ENCODE measurements at regions not wholly inside any gene's neighbourhood (a gene's known extent, or its start where the extent isn't known, plus 50 kb on each side); places are given as distances from the start of the nearest gene placed in this dataset.

DNA sequence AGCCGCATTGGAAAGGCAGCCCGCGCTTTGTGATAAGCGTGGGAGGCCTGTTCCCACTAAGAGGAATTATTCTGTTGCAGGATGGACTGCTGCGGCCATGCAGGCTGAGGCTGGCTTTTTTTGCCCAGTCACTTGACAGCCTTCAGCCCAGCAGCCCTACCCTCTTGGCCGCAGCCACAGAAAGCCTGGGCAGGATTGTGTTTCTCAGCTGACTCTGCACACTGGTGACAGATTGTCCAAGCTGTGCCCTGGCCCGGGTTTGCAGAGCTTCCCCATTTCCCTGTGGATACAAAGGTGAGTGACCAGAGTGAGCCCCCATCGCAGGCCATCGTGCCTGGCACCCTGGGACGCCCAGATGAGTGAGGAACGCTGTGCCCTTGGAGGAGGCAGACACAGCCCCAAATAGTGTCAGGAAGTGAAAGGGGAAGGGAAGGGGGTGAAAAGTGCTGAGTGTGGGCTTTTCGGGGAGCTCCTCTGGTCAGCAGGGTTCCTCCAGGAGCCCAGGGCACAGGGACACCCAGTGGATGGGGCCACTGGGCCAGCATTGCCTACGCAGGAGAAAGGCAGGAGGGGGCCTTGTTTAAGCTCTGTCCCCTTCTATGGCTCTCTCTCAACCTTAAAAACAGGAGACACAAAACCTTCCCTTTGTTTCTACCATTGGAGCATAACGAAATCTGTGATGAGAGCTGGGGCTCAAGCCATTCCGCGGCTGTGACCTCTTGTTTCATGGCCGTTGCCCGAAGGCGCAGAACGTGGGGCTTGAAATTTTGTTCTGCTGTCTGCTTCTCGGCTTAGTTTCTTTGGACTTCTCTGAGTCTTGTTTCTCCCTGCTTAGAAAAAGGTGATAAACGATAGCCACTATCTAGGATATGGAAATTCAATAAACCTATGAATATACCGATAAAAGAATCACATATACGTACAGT, 91.5 kb upstream of the MEF2A start:
- FAIRE-seq: peak; percentile 31
- TF ChIP-seq SPI1 (IDR thresholded peaks at IDR 0.05; ENCODE audit: low read depth, low read length) (peak; percentile 29; the same call in 1 of the 2 replicates), PAX5 (IDR thresholded peaks at IDR 0.05; ENCODE audit: insufficient read depth, low read length, severe bottlenecking) (no peak)
- DNase-seq (ENCODE audit: insufficient read length, low spot score): no peak

DNA sequence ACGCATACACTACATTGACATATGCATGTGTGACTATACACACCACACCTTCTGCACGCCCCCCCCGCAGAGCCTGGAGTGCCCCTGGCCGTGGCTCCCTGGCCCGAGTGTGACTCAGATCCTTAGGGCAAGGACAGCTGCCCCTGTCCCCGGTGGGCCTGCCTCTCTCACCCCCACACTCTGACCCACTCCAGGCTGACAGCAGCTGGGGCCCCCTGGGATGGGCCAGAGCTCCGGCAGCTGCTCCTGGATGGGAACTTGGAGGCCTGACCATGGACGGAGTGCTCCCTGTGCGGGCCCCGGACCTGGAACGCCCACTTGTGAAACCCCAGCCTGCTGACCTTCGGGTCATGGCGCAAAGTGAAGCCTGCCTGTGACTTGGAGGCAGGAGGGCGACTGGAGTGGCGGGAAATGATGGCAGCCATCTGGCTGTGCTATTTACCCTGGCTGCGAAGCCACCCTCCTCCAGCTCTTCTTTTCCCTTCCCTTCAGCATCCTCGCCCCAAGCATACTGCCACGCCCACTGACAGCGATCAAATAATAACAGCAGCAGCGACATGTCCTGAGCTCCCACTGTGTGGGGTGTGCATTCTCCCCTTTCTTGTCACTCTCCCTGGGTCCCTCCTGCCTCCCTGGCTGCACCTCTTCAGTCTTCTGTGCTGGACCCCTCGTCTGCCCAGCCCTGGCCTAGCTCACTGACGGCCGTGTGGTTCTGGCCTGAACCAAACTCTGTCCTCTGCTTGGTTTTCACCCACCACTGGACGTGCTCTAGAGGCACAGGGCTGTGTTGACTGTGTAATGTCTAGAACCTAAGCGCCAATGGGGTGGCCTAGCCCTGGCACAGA, 90.7 kb upstream of the MEF2A start:
- FAIRE-seq (no peak), DNase-seq (ENCODE audit: insufficient read length, low spot score) (no peak)
- no peak for TF ChIP-seq POLR2A (IDR thresholded peaks at IDR 0.05; ENCODE audit: low read depth, low read length)
- no peak for TF ChIP-seq SPI1 (IDR thresholded peaks at IDR 0.05; ENCODE audit: low read depth, low read length)
- no peak for TF ChIP-seq POU2F2 (IDR thresholded peaks at IDR 0.05; ENCODE audit: low read depth, low read length)
- TF ChIP-seq PAX5 (IDR thresholded peaks at IDR 0.05; ENCODE audit: insufficient read depth, low read length, severe bottlenecking): no peak
- TF ChIP-seq POLR2AphosphoS5 (IDR thresholded peaks at IDR 0.05; ENCODE audit: low read depth, low read length): no peak
- TF ChIP-seq TAF1 (IDR thresholded peaks at IDR 0.05; ENCODE audit: low read depth, low read length): no peak

DNA sequence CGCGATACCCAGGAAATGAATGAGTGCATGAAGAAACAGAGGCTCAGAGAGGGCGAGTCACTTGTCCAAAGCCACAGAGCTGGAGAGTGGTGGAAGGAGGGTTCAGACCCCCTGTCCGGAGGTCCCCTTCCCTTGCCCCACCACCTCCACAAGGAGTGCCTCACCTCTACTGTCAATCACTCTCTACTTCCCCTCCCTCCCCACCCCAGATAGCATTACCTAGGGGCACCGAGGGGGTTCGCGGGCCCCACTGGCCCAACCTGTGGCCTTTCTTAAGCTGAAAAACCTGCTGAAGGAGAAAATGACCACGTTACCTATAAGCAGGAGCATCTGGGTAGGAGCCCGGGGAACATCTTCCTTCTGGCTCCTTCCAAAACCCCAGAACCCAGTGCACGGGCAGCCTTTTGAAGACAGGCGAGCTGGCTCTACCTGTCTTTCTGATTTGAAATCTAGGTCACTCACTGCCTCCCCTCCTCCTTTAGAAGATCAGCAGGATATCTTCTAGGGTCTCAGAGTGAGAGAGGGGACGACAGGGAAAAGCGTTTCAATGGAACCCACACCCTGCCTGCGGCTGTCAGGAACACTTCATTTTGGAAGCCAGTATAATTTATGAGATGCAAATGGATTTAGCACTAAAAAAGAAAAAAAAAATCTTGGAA, 89.9 kb upstream of the MEF2A start:
- no peak for FAIRE-seq
- no peak for DNase-seq (ENCODE audit: insufficient read length, low spot score)
- TF ChIP-seq POLR2AphosphoS5 (IDR thresholded peaks at IDR 0.05; ENCODE audit: low read depth, low read length) (no peak), POLR2A (IDR thresholded peaks at IDR 0.05; ENCODE audit: low read depth, low read length) (no peak), SPI1 (IDR thresholded peaks at IDR 0.05; ENCODE audit: low read depth, low read length) (no peak), PAX5 (IDR thresholded peaks at IDR 0.05; ENCODE audit: insufficient read depth, low read length, severe bottlenecking) (no peak), POU2F2 (IDR thresholded peaks at IDR 0.05; ENCODE audit: low read depth, low read length) (no peak), TAF1 (IDR thresholded peaks at IDR 0.05; ENCODE audit: low read depth, low read length) (no peak)

DNA sequence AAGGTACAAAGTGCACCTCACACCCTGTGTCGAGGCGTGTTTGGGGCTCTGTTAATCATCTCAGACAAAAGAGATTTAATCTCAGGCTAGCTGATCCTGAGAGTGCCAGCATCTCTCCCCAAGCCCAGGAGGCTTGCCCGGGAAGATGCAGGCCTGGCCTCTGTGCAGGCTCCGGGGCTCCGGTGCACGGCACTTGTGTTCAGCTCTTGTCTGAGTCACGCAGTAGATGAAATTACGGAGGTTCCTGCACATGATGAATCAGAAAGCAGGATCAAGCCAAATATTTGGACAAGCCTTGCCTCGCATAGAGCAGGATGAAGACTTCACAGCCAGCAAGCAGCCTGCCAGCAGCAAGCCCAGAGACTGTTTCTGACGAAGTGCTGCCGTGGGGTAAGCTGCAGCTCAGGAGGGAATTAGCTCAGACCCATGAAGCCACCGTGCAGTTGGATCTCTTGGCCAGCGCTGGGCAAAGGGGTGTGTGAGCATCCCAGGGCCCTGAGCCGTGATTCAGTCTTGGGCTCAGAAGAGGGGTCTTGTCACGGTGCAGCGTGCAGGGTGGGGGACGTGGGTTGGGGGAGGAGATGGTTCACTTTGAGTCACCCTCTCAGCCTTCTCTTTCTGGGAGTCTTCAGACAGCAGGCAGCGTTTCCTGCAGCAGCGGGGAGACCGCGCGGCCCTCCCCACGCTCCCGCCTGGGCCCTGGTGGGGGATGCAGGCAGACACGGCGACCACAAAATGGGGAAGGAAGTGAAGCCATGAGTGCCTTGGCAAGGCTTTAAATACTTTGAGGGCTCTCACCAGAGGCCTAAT, 89.2 kb upstream of the MEF2A start:
- FAIRE-seq (peak; percentile 89), DNase-seq (ENCODE audit: insufficient read length, low spot score) (peak; percentile 45)

DNA sequence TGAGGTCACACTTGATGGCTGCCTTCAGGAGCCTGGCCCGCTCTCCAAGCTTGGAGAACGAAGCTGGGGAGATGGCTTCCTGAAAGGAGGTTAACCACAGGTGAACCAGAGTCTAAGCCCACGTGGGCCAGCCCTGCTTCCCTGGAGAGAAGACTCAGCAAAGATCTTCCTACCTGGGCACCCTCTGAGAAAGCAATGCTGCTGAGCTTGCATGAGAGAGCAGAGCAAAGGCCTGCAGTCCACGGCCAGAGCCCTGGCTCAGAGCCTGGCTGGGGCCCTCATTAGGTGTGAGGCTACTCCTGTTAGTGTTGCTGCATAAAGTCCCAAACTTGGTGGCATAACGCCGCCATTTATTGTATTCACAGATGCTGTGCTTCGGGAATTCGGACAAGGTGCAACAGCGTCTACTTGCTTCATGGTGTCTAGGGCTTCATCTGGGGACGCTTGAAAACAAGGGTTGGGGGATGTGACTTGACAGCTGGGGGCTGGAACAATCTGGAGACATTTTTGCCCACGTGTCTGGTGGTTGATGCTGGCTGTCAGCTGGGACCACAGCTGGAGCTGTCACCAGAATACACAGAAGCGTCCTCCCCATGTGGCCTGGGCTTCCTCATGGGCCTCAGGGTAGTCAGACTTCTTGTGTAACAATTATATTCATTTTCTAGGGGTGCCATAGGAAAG, 87.9 kb upstream of the MEF2A start:
- DNase-seq (ENCODE audit: insufficient read length, low spot score): no peak
- peak; percentile 58 for FAIRE-seq
- TF ChIP-seq POLR2AphosphoS5 (IDR thresholded peaks at IDR 0.05; ENCODE audit: low read depth, low read length) (no peak), POLR2A (IDR thresholded peaks at IDR 0.05; ENCODE audit: low read depth, low read length) (no peak), PAX5 (IDR thresholded peaks at IDR 0.05; ENCODE audit: insufficient read depth, low read length, severe bottlenecking) (no peak), POU2F2 (IDR thresholded peaks at IDR 0.05; ENCODE audit: low read depth, low read length) (no peak), TAF1 (IDR thresholded peaks at IDR 0.05; ENCODE audit: low read depth, low read length) (no peak), SPI1 (IDR thresholded peaks at IDR 0.05; ENCODE audit: low read depth, low read length) (no peak)

More for the DNA sequence above, 89.2 kb upstream of the MEF2A start:
- TF ChIP-seq POLR2A (IDR thresholded peaks at IDR 0.05; ENCODE audit: low read depth, low read length) (no peak), POLR2AphosphoS5 (IDR thresholded peaks at IDR 0.05; ENCODE audit: low read depth, low read length) (no peak), TAF1 (IDR thresholded peaks at IDR 0.05; ENCODE audit: low read depth, low read length) (no peak), POU2F2 (IDR thresholded peaks at IDR 0.05; ENCODE audit: low read depth, low read length) (no peak), PAX5 (IDR thresholded peaks at IDR 0.05; ENCODE audit: insufficient read depth, low read length, severe bottlenecking) (no peak), SPI1 (IDR thresholded peaks at IDR 0.05; ENCODE audit: low read depth, low read length) (peak; percentile 55)

DNA sequence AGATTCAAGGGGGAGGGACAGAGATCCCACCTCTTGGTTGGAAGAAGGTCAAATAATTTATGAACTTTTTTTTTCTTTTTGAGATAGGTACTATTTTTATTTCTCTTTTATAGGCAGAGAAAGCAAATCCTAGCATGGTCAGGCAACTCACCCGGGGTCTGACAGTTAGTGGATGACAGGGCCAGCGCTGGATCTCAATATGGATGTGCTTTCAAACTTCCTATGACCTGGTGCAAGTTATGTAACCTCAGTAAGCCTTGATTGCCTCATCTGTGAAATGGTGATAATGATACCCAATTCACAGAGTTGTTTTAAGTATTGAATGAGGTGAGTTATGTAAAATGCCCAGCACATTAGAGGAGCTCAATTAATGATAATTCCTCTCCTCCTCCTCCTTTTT, 86.8 kb upstream of the MEF2A start:
- FAIRE-seq (peak; percentile 20), DNase-seq (ENCODE audit: insufficient read length, low spot score) (no peak)
- no peak for TF ChIP-seq POU2F2 (IDR thresholded peaks at IDR 0.05; ENCODE audit: low read depth, low read length)
- TF ChIP-seq POLR2AphosphoS5 (IDR thresholded peaks at IDR 0.05; ENCODE audit: low read depth, low read length): no peak
- TF ChIP-seq SPI1 (IDR thresholded peaks at IDR 0.05; ENCODE audit: low read depth, low read length): no peak
- TF ChIP-seq TAF1 (IDR thresholded peaks at IDR 0.05; ENCODE audit: low read depth, low read length): no peak
- TF ChIP-seq PAX5 (IDR thresholded peaks at IDR 0.05; ENCODE audit: insufficient read depth, low read length, severe bottlenecking): no peak
- no peak for TF ChIP-seq POLR2A (IDR thresholded peaks at IDR 0.05; ENCODE audit: low read depth, low read length)

DNA sequence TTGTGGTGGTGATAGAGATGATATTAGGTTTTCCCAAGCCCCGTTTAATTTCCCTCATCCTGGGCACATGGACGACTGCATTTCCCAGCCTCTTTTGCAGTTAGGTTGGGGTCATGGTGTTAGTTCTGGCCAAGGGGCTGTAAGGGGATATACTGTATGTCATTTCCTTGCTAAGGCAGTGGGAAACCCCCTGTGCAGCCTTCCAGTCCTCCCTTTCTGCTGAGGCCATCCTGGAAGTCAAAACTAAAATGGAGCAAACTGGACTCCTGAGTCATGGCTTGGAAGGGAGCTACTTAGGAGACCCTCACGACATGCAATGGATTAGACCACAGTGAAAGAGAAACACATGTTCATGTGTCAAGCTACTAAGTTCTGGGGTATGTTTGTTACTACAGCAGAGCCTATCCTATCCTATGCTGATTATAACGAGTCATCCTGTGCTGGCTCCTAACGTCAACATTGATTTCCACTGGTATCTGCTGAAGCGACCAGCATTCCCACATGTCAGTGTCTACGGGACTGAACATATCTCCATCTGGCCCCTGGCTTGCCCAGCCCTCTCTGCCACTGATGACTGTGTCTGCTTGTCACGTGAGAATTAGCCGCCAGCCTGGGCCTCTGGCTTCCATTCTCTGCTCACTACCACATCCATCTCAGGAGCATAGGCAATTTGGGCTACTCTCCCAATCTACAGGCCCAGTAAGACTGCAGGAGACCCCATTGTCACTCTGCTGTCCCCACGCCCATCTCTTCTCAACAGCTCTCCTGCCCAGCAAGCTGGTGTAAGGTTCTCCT, 85.6 kb upstream of the MEF2A start:
- TF ChIP-seq PAX5 (IDR thresholded peaks at IDR 0.05; ENCODE audit: insufficient read depth, low read length, severe bottlenecking) (no peak), POLR2A (IDR thresholded peaks at IDR 0.05; ENCODE audit: low read depth, low read length) (no peak)
- FAIRE-seq (no peak), DNase-seq (ENCODE audit: insufficient read length, low spot score) (no peak)
